ENCODE measurements at regions not wholly inside any gene's neighbourhood (a gene's known extent, or its start where the extent isn't known, plus 50 kb on each side); places are given as distances from the start of the nearest gene placed in this dataset.

DNA sequence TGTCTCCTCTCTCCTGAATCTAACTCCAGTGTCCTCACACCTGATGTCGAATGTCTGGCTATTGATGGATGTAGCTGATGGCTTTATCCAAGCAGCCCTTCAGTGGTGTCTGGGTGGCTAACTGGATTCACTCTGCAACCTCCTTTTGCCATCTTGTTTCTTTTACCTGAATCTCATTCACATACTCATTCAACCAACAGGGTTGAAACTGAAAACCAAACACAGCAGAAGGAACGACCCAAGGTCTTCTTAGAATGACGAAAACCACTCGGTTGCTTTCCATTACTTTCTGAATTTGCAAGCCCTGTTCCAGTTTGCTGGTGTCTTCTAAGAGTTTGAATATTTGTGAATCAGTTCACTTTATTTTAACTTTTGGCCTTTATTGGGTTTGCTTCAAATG lies 424.3 kb upstream of the CXADR start:
- DNase-seq (ENCODE audit: low read depth) = no peak
- no peak overlapping the region for H3K4me3 ChIP-seq (ENCODE audit: low read depth, low read length)
- no peak for TF ChIP-seq CTCF (IDR thresholded peaks at IDR 0.05; ENCODE audit: insufficient read depth, low read length)

- TF ChIP-seq CTCF (IDR thresholded peaks at IDR 0.05; ENCODE audit: insufficient read depth, low read length) = no peak
- no peak for DNase-seq (ENCODE audit: low read depth)
- no peak overlapping the region for H3K4me3 ChIP-seq (ENCODE audit: low read depth, low read length)
These were observed 423.8 kb upstream of the CXADR start for GRCh38 chr21:17089091-17089491.

DNA sequence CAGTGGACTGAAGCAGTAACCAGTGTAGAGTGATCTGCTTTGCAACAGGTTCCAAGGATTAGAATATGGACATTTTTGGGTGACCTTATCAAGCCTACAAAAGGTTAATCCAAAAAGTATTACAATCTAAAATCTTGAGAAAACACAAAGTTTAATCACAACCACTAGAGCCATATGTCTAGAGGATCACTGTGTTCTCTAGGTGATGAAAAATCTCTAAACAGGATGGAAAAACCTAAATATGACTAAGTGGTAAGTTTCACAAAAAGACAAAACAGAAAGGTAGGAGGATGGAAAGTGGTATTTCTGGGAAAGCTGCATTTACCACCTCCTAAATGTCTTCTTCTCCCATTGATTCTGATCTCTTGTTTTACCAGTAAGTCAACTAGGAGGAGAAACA lies 411.1 kb upstream of the CXADR start:
- no peak for DNase-seq (ENCODE audit: low read depth)
- H3K4me3 ChIP-seq (ENCODE audit: low read depth, low read length) = no peak overlapping the region
- no peak for TF ChIP-seq CTCF (IDR thresholded peaks at IDR 0.05; ENCODE audit: insufficient read depth, low read length)

DNA sequence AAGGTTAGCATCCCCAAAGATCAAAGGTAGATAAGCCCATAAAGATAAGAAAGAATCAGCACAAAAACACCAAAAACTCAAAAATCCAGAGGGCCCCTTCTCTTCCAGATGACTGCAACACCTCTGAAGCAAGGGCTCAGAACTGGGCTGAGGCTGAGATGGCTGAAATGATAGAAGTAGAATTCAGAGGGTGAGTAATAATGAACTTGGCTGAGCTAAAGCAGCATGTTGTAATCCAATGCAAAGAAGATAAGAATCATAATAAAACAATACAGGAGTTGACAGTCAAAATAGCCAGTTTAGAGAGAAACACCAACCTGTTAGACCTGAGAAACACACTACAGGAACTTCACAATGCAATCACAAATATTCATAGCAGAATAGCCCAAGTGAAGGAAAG lies 406.9 kb upstream of the CXADR start:
- no peak for TF ChIP-seq CTCF (IDR thresholded peaks at IDR 0.05; ENCODE audit: insufficient read depth, low read length)
- H3K4me3 ChIP-seq (ENCODE audit: low read depth, low read length) = no peak overlapping the region
- peak; percentile 0 for DNase-seq (ENCODE audit: low read depth)

- no peak for DNase-seq (ENCODE audit: low read depth)
- no peak for TF ChIP-seq CTCF (IDR thresholded peaks at IDR 0.05; ENCODE audit: insufficient read depth, low read length)
- no peak overlapping the region for H3K4me3 ChIP-seq (ENCODE audit: low read depth, low read length)
These were observed 398.8 kb upstream of the CXADR start for GRCh38 chr21:17114045-17114444.

DNA sequence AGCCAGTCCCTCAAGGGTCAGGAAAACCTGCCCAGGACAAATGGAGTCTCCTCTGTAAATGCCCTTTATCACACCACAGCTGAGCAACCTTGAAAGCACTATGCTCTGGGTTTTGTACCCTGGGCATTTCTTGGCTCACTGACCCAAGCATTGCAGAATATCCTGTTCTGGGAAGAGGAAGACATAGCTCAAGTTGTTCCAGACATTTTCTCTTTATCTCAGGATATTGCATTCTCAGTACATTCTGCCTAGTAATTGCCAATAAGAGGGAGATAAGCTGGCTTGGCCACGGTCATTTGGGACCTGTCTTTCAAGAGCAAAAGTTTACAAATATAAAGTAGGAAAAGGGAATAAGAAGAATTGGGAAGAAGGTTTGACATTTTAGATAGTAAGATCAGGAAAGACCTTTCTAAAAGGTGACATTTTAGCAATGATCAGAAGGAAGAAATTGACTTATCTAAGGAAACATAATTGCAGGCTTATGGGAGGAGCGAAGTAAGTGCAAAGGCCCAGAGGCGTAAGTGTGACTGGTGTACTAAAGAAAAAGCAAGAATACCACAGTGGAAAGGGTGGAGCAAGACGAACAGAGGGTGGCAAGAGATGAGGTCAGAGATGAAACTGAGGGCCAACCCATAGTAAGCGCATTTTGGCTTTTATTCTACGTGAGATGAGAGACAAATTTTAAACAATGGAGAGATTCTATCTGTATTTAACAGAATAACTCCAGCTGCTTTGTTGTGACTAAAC lies 394.0 kb upstream of the CXADR start:
- TF ChIP-seq CTCF (IDR thresholded peaks at IDR 0.05; ENCODE audit: insufficient read depth, low read length) = no peak
- DNase-seq (ENCODE audit: low read depth) = no peak
- no peak overlapping the region for H3K4me3 ChIP-seq (ENCODE audit: low read depth, low read length)
